Neural cell (in vitro differentiated cells): ENCODE measurements at regions not wholly inside any gene's neighbourhood (a gene's known extent, or its start where the extent isn't known, plus 50 kb on each side); places are given as distances from the start of the nearest gene placed in this dataset.

Source experiments
- H2AFZ ChIP-seq: fragments of 200-600, 300-800 bp; sonication (generic), shearing (Covaris generic); 2 replicates; pipeline ENCODE4 v1.6.0; 2014; ENCODE audit warnings: low read depth, mild to moderate bottlenecking, antibody characterized with exemption, low read length, moderate library complexity
- H3F3A ChIP-seq: fragments of 200-600 bp; shearing (Covaris generic); 2 replicates; pipeline ENCODE4 v1.6.1; 2016; ENCODE audit warnings: mild to moderate bottlenecking, moderate library complexity, mixed read lengths, antibody characterized with exemption, low read length; ENCODE audit not compliant: insufficient read depth, poor library complexity, severe bottlenecking
- H3K27ac ChIP-seq: fragments of 200-600, 300-800 bp; sonication (generic), shearing (Covaris generic); 2 replicates; pipeline ENCODE4 v1.5.1; 2014; ENCODE audit warnings: mild to moderate bottlenecking, low read length, moderate library complexity
- H3K27me3 ChIP-seq: fragments of 300-800, 200-600 bp; sonication (generic), shearing (Covaris generic); 2 replicates; pipeline ENCODE4 v1.6.0; 2014; ENCODE audit warnings: mild to moderate bottlenecking, low read depth, low read length, moderate library complexity; ENCODE audit not compliant: insufficient read depth
- H3K36me3 ChIP-seq: fragments of 300-800, 200-600 bp; sonication (generic), shearing (Covaris generic); 2 replicates; pipeline ENCODE4 v1.5.1; 2014; ENCODE audit warnings: mild to moderate bottlenecking, antibody characterized with exemption, low read length, moderate library complexity; ENCODE audit not compliant: insufficient read depth
- H3K4me2 ChIP-seq: fragments of 300-800, 200-600 bp; sonication (generic), shearing (Covaris generic); 2 replicates; pipeline ENCODE4 v1.6.0; 2014; ENCODE audit warnings: mild to moderate bottlenecking, low read length
- H3K4me3 ChIP-seq: fragments of 300-800, 200-600 bp; sonication (generic), shearing (Covaris generic); 2 replicates; pipeline ENCODE4 v1.5.1; 2014; ENCODE audit warnings: mild to moderate bottlenecking, low read length, moderate library complexity
- H3K79me2 ChIP-seq: fragments of 200-600 bp; shearing (Covaris generic); replicated peaks from 2 replicates; pipeline ENCODE4 v1.6.0; 2014; ENCODE audit warnings: mild to moderate bottlenecking, low read length, moderate library complexity; ENCODE audit not compliant: insufficient read depth
- H3K9ac ChIP-seq: fragments of 300-800, 200-600 bp; sonication (generic), shearing (Covaris generic); 2 replicates; pipeline ENCODE4 v1.6.1; 2016; ENCODE audit warnings: mild to moderate bottlenecking, low read length, mixed read lengths
- H3K9me2 ChIP-seq: fragments of 200-600 bp; shearing (Covaris generic); 2 replicates; pipeline ENCODE4 v1.6.1; 2016; ENCODE audit warnings: mild to moderate bottlenecking, low read length, mixed read lengths; ENCODE audit not compliant: insufficient read depth
- H3K9me3 ChIP-seq: fragments of 200-600, 300-800 bp; sonication (generic), shearing (Covaris generic); 2 replicates; pipeline ENCODE4 v1.6.1; 2016; ENCODE audit warnings: mild to moderate bottlenecking, mixed run types, low read length, moderate library complexity, mixed read lengths
- H4K20me1 ChIP-seq: fragments of 200-600 bp; shearing (Covaris generic); 2 replicates; pipeline ENCODE4 v1.6.1; 2016; ENCODE audit warnings: mild to moderate bottlenecking, mixed run types; ENCODE audit not compliant: insufficient read depth
- CTCF ChIP-seq: fragments of 450-650 bp; IDR thresholded peaks from 2 replicates; pipeline ENCODE4 v1.5.1; 2014; ENCODE audit warnings: antibody characterized with exemption, mild to moderate bottlenecking, moderate library complexity; ENCODE audit not compliant: poor library complexity, severe bottlenecking
- EP300 ChIP-seq: fragments of 450-650 bp; conservative IDR thresholded peaks from 2 replicates; pipeline ENCODE4 v1.6.1; 2014; ENCODE audit warnings: antibody characterized with exemption, mild to moderate bottlenecking, moderate library complexity; ENCODE audit not compliant: poor library complexity, severe bottlenecking
- EZH2 ChIP-seq: fragments of 200-600, 300-800 bp; shearing (Covaris generic), sonication (generic); IDR thresholded peaks from 2 replicates; pipeline ENCODE4 v1.6.1; 2014; ENCODE audit warnings: antibody characterized with exemption, low read length, borderline replicate concordance, mild to moderate bottlenecking; ENCODE audit not compliant: insufficient read depth, poor library complexity, severe bottlenecking
- MXI1 ChIP-seq: fragments of 450-650 bp; conservative IDR thresholded peaks from 2 replicates; pipeline ENCODE4 v1.6.1; 2014; ENCODE audit warnings: antibody characterized with exemption, mild to moderate bottlenecking; ENCODE audit not compliant: poor library complexity, severe bottlenecking
- POLR2AphosphoS5 ChIP-seq: IDR thresholded peaks from 2 replicates; pipeline ENCODE4 v1.6.1; 2012
- RAD21 ChIP-seq: fragments of 450-650 bp; conservative IDR thresholded peaks from 2 replicates; pipeline ENCODE4 v1.6.1; 2014; ENCODE audit warnings: antibody characterized with exemption, mild to moderate bottlenecking, moderate library complexity
- REST ChIP-seq: IDR thresholded peaks from 2 replicates; pipeline ENCODE4 v1.6.1; 2012; ENCODE audit warnings: borderline replicate concordance
- TAF1 ChIP-seq: IDR thresholded peaks from 2 replicates; pipeline ENCODE4 v1.6.1; 2012; ENCODE audit warnings: low read depth

DNA sequence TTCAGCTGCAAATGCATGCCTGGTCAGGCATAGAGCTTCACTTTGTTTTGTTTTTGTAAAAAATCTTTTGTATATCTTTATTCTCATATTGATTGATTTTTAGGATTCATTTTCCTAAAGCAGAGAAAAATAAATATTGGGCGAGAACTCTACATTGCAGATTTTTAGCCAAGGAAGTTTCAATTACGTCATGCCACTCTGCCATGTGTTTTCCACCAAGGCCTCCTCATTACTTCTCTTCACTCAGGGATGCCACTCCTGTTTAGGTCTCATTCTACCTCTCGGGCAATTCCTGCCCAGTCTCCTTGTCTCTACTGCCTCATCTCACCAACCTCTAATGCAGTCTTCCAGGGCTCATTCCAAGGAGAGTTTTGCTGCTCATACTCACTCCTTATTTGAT is 497.3 kb upstream of the SPTLC3 start:
- H2AFZ ChIP-seq = no peak overlapping the region
- no peak overlapping the region for H3K4me2 ChIP-seq
- no peaks in the 10 kb centered on the region for H3K79me2 ChIP-seq
- H3K9me3 ChIP-seq = no peaks in the 10 kb centered on the region
- no peaks in the 10 kb centered on the region for H3F3A ChIP-seq
- H4K20me1 ChIP-seq = no peaks in the 10 kb centered on the region
- H3K27ac ChIP-seq = no peak overlapping the region
- H3K9me2 ChIP-seq = no peaks in the 10 kb centered on the region
- no peaks in the 10 kb centered on the region for H3K36me3 ChIP-seq
- H3K4me3 ChIP-seq = no peak overlapping the region
- no peaks in the 10 kb centered on the region for H3K27me3 ChIP-seq
- no peak overlapping the region for H3K9ac ChIP-seq
- TF ChIP-seq CTCF (no peak), MXI1 (no peak), RAD21 (no peak), REST (no peak)

DNA sequence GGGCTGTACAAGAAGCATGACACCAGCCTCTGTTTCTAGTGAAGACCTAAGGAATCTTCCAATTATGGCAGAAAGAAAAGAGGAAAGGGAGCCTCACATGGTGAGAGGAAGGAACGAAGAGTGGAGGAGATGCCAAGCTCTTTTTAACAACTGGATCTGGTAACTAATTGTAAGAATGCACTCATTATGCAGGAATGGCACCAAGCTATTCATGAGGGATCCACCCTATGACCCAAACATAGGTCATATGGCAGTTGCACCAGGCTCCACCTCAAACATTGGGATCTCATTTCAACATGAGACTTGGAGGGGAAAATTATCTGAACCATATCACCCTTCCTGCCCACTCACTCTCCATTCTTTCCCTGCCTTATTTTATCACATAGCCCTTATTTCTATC is 496.0 kb upstream of the SPTLC3 start:
- H3K27ac ChIP-seq = no peak overlapping the region
- H3K36me3 ChIP-seq = no peaks in the 10 kb centered on the region
- H3K4me2 ChIP-seq = no peak overlapping the region
- no peaks in the 10 kb centered on the region for H3F3A ChIP-seq
- no peak overlapping the region for H2AFZ ChIP-seq
- no peaks in the 10 kb centered on the region for H3K9me2 ChIP-seq
- H3K79me2 ChIP-seq = no peaks in the 10 kb centered on the region
- H3K27me3 ChIP-seq = no peaks in the 10 kb centered on the region
- H3K9ac ChIP-seq = no peak overlapping the region
- no peaks in the 10 kb centered on the region for H3K9me3 ChIP-seq
- H3K4me3 ChIP-seq = no peak overlapping the region
- no peak for TF ChIP-seq POLR2AphosphoS5
- TF ChIP-seq RAD21 = no peak
- TF ChIP-seq TAF1 = no peak
- TF ChIP-seq EZH2 = no peak
- TF ChIP-seq CTCF = no peak
- TF ChIP-seq REST = no peak
- TF ChIP-seq EP300 = no peak
- TF ChIP-seq MXI1 = no peak
- no peaks in the 10 kb centered on the region for H4K20me1 ChIP-seq
